Cardiac septum (tissue), 1 donor: ENCODE measurements at regions not wholly inside any gene's neighbourhood (a gene's known extent, or its start where the extent isn't known, plus 50 kb on each side); places are given as distances from the start of the nearest gene placed in this dataset.

Source experiments
- DNase-seq: peaks from one replicate; pipeline ENCODE4 v3.0.0-alpha.2; 2020; ENCODE audit warnings: low spot score
- intact Hi-C: fragments of 100-400 bp; cut with DNase I; formaldehyde crosslinking; loops from one replicate; pipeline ENCODE4 v1.14.0; 2022
- donor health status: DM: no; HTN: no; CAD: no.

DNA sequence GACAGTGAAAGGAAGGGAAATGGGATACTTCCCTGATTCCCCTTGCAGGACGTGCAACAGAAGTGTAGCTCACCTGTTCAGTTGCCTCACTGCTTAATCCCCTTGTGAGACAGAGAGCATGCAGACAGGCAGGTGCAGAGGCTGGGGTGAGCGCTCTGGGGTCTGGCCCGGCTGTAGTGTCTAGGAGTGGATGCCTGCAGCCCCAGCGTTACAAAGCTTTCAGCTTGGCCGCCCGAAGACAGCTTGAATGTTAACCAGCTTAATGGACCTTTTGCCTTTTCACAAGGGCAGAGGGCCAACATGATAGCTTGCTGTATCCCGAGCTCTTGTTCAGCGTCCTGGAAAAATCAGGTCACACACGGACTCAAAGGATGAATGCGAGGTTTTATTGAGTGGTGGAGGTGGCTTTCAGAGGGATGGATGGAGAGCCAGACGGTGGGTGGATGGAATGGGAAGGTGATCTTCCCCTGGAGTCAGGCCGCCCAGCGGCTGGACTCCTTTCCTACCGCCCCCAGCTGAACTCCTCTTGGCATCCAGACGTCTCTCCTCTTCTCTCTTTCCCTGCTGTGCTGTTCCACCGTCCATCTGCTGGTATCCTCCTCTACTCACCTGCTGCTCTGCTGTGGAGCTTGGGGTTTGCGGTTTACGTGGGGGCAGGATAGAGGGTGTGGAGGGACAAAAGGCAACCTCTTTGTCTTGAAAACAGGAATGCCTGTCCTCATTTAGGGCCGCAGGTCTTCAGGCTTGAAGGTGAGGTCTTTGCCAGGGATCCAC is 86.2 kb upstream of the RESF1 start:
- intact Hi-C loops = no loop called here
- no peak for DNase-seq

DNA sequence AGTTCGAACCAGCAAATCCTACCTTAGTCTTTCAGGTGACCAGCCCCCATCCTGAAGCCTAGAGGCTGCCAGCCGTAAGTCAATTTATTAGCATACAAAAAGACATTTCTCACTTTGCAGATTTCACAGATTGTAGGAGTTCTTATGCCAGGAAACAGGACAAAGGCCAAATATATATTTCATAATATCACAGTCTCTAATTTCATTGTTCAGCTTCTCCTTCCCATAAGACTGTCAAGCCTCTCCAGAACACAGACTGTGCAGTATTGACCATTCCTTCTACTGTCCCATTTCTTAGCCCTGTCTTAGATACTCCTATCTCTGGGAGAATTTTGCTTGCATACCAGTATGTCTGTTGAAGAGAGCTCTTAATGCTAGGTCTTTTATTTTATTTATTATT is 89.2 kb upstream of the RESF1 start:
- intact Hi-C loops = loop anchor here (5.0 kb wide), 1 partner anchor 87 kb away; the partner anchor contains the start of gene RESF1
- DNase-seq = no peak

DNA sequence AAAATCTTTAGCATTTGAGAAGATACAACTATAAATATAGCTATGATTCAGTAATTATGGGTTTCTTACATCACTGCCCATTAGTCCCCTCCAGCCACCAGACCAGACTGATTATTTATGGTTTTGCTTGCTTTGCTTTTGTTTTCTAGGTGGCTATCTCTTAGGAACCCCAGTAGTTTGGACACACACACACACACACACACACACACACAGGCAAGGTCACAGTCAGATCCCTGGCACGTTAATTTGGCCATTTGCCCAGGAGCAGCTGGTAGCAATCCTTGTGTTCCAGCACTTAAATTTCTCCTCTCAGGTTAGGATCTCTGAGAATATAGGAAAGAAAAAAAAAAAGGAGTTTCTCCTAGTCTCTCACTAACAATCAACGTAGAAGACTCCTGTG is 90.2 kb upstream of the RESF1 start:
- DNase-seq = no peak
- intact Hi-C loops = loop anchor here (5.0 kb wide), 1 partner anchor 88 kb away; the partner anchor contains the start of gene RESF1

DNA sequence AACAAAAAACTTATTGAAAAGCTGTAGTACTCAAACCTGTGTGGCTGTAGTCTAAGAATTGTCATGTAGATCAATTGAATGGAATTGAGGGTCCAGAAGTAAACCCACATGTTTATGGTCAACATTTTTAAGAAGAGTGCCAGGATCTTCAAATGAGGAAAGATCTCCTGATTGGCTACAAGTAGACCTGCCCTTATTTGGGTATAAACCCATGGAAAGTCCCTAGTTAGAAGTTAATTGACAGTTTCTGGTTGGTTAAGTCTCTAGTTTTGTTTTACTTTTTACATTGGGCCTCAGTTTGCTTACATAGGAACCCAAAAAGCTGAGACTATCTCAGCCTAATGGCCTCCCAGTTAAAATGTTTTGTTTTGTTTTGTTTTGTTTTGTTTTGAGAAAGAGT is 91.9 kb upstream of the RESF1 start:
- intact Hi-C loops = loop anchor here (5.0 kb wide), 1 partner anchor 90 kb away; the partner anchor contains the start of gene RESF1
- no peak for DNase-seq

- intact Hi-C loops = loop anchor here (5.0 kb wide), 1 partner anchor 91 kb away; the partner anchor contains the start of gene RESF1
- no peak for DNase-seq
Measured at GRCh38 chr12:31866523-31866922, 92.7 kb upstream of the RESF1 start.

DNA sequence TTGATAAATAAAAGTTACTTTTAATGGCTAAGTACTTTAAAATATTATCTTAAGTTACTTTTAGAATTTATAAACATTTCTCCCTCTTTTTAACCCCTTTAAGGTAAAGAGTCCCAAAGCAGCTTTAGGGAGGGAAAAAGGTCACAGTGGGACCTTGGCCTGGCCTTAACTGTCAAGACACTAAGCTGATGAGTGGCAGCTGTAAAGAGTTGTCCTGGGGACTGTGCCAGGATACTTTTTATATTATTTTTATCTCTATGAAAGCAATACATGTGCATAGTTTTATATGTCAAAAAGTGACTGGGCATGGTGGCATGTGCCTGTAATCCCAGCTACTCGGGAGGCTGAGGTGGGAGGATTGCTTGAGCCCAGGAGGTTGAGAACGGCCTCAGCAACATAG is 94.2 kb upstream of the RESF1 start:
- DNase-seq = no peak
- intact Hi-C loops = loop anchor here (5.0 kb wide), 1 partner anchor 92 kb away; the partner anchor contains the start of gene RESF1

DNA sequence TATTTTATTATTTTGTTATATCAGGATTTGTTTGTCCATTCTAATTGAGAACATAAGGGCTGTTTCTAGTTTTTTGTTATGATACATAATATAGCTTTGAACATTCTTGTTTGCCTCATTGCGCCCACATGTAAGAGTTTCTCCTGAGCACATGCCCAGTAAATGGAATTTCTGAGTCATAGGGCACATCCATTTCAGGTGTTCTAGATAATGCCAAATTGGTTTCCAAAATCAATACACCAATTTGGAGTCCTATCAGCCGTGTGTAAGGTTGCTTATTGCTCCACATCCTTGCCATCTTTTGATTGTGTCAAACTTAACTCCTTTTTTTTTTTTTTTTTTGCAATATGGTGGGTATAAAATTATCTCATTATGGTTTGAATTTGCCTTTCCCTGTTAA is 97.9 kb upstream of the RESF1 start:
- intact Hi-C loops = no loop called here
- DNase-seq = no peak

GRCh38 chr12:31860401-31860800 is 98.8 kb upstream of the RESF1 start:
- intact Hi-C loops = no loop called here

DNA sequence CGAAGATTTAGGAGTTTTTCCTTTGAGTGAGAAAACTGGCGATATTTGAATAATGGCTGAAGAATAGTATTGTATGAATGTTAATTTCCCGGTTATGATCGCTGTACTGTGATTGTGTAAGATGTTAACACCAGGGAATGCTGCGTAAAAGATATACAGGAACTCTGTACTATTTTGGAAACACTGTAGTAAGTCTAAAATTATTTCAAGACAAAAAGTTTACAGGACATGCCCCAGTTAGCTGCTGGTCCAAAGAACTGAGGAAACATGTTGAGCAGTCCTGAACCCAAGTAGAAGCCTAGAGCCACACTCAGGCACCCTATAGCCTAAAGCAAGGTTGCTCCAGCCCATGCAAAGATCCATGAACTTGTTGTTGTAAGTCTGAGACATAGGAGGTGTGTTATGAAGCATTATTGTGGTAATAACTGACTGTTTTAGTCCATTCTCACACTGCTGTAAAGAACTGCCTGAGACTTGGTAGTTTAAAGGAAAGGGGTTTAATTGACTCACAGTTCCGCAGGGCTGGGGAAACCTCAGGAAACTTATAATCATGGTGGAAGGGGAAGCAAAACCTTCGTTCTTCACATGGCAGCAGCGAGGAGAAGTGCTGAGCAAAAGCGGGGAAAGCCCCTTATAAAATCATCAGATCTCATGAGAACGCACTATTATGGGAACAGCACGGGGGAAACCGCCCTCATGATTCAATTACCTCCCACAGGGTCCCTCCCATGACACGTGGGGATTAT is 99.8 kb upstream of the RESF1 start:
- intact Hi-C loops = no loop called here
- DNase-seq = no peak

More at GRCh38 chr12:31860401-31860800, 98.8 kb upstream of the RESF1 start:
- DNase-seq = no peak

GRCh38 chr12:31855427-31855826 is 103.8 kb upstream of the RESF1 start:
- intact Hi-C loops = no loop called here

GRCh38 chr12:31853977-31854376 is 105.2 kb upstream of the RESF1 start:
- intact Hi-C loops = no loop called here
- no peak for DNase-seq

More at GRCh38 chr12:31855427-31855826, 103.8 kb upstream of the RESF1 start:
- no peak for DNase-seq

- intact Hi-C loops = no loop called here
- DNase-seq = no peak
Measured at GRCh38 chr12:31853520-31853919, 105.7 kb upstream of the RESF1 start.

DNA sequence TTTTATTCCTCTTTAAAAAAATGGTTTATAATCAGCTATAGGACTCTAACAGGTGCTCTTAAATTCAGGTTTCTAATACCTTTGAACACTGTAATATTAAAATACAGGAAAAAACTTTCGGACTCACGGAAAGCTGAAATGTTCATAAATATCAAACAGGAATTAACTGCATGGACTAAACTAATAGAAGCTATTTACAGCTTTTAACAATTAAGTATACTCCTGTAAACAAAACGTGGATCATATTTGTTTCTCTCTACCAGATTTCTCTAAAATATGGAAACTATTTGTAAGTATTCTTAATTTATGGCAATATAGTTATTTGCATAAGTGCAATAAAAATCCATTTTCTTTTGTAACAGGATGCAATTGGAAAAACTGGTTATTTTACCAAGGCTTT is 108.9 kb upstream of the RESF1 start:
- intact Hi-C loops = no loop called here
- DNase-seq = no peak

DNA sequence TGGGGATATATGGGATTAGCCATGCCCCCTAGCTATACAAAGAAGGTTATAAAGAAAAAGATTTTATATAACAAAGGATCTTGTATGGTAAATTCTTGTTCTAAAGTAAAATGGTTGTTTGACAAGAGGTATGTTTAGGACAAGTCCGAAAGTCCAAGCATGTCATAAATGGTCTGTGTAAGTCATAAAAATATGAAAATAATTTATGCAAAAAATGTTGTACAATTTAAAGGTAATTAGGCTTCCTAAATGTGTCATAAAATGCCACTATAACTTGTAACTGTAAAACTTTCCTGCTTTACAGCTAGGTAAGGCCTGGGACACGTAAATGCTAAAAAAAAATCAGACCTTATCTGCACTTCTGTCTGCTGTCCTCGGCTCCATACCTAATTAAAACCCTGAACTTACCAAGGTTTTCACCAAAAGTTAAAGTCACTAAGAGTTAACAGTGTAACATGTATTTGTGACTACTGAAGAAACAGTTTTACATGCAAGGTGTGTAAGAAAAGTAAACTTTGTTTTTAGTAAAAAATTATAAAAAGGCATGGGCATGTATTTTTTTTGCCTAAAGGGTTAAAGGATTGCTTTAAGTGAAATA is 110.0 kb upstream of the RESF1 start:
- no peak for DNase-seq

DNA sequence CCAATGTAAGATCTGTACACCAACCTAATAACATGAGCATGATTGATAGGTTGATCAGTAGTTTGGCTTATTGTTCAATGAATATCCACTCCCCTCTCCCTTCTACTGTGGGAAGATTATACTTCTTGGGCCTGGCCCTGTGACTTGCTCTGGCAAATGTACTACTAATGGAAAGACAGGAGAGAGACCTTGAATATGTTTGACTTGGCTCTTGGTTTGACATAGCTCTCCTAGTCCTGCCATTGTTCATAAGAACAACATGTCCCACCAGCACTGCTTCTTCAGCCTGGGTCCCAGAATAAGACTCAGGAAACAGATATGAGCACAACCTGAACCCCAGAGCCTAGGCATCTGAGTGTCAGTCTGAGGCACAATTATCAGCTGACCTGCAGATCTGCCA is 112.8 kb upstream of the RESF1 start:
- intact Hi-C loops = no loop called here

More for the DNA sequence above, 110.0 kb upstream of the RESF1 start:
- intact Hi-C loops = no loop called here

DNA sequence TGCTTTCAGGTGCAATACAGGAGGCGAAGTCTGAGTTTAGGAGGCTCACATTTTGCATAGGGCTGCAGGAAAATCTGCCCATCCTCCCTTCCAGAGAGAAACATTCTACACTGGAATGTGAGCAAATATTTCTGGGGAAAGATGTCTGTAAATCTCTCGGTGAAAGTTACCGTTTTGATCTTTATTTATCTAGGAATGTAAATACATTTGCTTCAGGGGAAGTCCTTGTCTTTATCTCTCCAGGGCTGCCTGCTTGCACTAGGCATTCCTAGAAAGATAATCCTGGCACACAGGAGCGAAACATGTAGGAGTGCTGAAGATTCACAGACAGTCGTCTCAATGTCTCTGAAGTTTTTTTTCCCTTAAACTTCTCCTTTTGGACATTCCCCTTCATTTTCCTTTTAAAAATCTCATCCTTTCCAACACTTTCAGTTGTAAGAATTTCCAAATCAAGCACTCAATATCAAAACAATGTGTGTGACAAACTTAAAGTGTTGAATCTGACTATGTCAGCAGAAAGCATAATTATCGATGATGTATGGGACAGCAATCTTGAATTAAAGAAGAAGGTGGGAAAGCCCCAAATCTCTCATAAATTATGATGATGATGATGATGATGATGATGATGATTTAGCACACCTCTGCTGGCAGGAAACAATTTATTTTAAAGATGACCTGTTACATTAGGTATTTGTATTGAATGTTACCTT is 113.4 kb upstream of the RESF1 start:
- intact Hi-C loops = no loop called here
- DNase-seq = no peak

More for the DNA sequence above, 112.8 kb upstream of the RESF1 start:
- no peak for DNase-seq

DNA sequence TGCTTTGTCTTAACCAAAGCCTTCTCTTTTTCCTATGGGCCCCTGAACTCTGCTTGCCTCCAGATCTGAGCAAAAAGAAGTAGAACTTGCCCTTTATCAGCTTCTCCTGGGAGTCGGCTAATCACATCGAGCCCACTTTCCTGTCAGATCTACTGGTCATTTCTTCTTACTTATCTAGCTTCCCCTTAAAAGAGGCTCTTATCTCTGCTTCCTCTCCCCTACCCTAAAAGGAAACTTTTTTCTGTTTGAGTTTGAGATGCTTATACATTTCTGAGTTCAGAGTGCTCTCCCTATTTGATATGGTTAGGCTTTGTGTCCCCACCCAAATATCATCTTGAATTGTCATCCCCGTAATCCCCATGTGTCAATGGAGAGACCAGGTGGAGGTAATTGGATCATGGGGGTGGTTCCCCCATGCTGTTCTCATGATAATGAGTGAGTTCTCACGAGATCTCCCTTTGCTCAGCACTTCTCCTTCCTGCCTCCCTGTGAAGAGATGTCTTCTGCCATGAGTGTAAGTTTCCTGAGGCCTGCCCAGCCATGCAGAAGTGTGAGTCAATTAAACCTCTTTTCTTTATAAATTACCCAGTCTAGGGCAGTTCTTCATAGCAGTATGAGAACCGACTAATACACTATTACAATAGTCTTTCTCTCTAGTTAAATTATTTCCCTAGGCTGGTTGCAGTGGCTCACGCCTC is 114.7 kb upstream of the AMN1 start:
- no peak for DNase-seq
- intact Hi-C loops = no loop called here

- intact Hi-C loops = no loop called here
- DNase-seq = no peak
Measured at GRCh38 chr12:31837913-31838312, 109.1 kb upstream of the AMN1 start.

DNA sequence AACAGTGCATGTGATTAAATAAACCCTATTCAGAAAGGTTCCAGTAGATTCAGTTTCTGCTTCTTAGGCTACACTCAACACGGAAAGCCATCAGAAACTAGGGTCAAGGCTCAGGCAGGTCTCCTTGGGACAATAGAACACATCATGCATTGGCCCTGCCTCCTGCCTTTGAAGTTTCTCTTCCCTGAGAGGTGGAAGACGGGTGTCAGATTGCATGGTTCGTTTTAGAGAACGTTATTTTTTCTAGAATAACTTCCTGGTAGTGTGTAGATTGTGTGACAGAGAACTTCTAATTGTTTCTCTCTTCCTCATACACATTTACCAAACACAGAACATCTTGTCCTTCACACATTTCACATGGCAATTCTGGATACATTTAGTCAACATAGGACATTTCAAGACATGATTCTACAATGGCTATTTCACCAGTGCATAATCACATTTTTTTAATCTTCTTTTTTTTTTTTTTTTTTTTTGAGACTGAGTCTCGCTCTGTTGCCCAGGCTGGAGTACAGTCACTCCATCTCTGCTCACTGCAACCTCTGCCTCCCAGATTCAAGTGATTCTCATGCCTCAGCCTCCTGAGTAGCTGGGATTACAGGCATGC is 106.6 kb upstream of the AMN1 start:
- intact Hi-C loops = no loop called here
- no peak for DNase-seq
